ENCODE measurements at regions not wholly inside any gene's neighbourhood (a gene's known extent, or its start where the extent isn't known, plus 50 kb on each side); places are given as distances from the start of the nearest gene placed in this dataset.

- TF ChIP-seq EZH2phosphoT487 (IDR thresholded peaks at IDR 0.05; ENCODE audit: insufficient read depth, low read depth) (no peak), EZH2 (IDR thresholded peaks at IDR 0.05; ENCODE audit: insufficient read depth, poor library complexity, severe bottlenecking) (no peak)
Measured at GRCh38 chr7:126210707-126211106, 1042.0 kb downstream of the GRM8 start.
